ENCODE measurements at regions not wholly inside any gene's neighbourhood (a gene's known extent, or its start where the extent isn't known, plus 50 kb on each side); places are given as distances from the start of the nearest gene placed in this dataset.

DNA sequence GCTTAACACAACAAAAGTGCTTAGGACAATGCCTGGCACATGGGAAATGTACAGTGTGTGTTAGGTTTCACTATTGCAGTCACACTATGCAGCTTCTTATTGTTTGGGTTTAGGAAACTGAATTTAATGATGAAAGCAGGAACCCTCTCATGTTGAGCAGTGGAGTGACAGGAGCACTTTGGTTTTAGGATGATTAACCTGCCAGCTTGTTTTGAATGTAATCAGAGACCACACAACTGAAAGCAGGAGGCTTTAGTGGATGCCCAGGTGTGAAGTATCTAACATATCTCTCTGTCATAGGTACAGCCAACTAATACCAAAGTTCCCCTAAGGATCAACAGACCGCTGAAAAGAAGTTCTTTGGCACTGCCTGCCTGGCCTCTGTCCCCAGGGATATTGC, 406.9 kb upstream of the USP24 start:
- TF ChIP-seq, protein P1, sequence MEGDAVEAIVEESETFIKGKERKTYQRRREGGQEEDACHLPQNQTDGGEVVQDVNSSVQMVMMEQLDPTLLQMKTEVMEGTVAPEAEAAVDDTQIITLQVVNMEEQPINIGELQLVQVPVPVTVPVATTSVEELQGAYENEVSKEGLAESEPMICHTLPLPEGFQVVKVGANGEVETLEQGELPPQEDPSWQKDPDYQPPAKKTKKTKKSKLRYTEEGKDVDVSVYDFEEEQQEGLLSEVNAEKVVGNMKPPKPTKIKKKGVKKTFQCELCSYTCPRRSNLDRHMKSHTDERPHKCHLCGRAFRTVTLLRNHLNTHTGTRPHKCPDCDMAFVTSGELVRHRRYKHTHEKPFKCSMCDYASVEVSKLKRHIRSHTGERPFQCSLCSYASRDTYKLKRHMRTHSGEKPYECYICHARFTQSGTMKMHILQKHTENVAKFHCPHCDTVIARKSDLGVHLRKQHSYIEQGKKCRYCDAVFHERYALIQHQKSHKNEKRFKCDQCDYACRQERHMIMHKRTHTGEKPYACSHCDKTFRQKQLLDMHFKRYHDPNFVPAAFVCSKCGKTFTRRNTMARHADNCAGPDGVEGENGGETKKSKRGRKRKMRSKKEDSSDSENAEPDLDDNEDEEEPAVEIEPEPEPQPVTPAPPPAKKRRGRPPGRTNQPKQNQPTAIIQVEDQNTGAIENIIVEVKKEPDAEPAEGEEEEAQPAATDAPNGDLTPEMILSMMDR (IDR thresholded peaks at IDR 0.05 in 8 of 11, conservative IDR thresholded peaks at IDR 0.05 in 3 of 11), result no peak
- TF ChIP-seq POLR2A (IDR thresholded peaks at IDR 0.05), result no peak
